Erythroblast (primary cell): ENCODE measurements at regions not wholly inside any gene's neighbourhood (a gene's known extent, or its start where the extent isn't known, plus 50 kb on each side); places are given as distances from the start of the nearest gene placed in this dataset.

Experiments used
- GATA1 ChIP-seq: IDR thresholded peaks from 2 replicates; pipeline ENCODE4 v1.6.1; 2011; ENCODE audit warnings: low read depth, mild to moderate bottlenecking, control low read depth, low read length, moderate library complexity
- POLR2A ChIP-seq: IDR thresholded peaks from 2 replicates; pipeline ENCODE4 v1.6.1; 2011; ENCODE audit warnings: mild to moderate bottlenecking, low read length

DNA sequence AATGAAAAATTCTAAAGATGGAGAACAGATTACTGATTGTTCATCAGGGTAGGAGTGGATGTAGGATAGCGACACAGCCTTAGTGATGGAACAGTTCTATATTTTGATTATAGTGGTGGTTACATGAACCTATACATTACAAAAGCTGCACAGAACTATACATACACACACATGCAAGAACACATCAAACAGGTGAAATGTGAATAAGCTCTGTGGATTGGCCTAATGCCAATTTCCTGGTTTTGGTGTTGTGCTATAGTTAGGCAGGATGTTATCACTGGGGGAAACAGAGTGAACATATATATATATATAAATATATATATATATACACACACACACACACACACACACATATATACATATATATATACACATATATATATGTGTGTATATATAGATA, 76.4 kb upstream of the PIK3CG start:
- TF ChIP-seq POLR2A (no peak), GATA1 (no peak)
